A673 (cell line): ENCODE measurements at regions not wholly inside any gene's neighbourhood (a gene's known extent, or its start where the extent isn't known, plus 50 kb on each side); places are given as distances from the start of the nearest gene placed in this dataset.

Experiments
- EZH2 ChIP-seq: fragments of 200-600 bp; sonication (generic); IDR thresholded peaks from 2 replicates; pipeline ENCODE4 v1.6.1; 2017; ENCODE audit warnings: borderline replicate concordance, low read depth, mild to moderate bottlenecking, mixed read lengths, antibody characterized with exemption, low read length; ENCODE audit not compliant: poor library complexity, severe bottlenecking
- TF ChIP-seq, protein P1 (sequence below): fragments of 300-800, 200-600 bp; sonication (generic); conservative IDR thresholded peaks from 2 replicates; pipeline ENCODE4 v1.5.1; 2017; ENCODE audit warnings: low read depth, mild to moderate bottlenecking, antibody characterized with exemption, low read length, moderate library complexity, mixed read lengths

DNA sequence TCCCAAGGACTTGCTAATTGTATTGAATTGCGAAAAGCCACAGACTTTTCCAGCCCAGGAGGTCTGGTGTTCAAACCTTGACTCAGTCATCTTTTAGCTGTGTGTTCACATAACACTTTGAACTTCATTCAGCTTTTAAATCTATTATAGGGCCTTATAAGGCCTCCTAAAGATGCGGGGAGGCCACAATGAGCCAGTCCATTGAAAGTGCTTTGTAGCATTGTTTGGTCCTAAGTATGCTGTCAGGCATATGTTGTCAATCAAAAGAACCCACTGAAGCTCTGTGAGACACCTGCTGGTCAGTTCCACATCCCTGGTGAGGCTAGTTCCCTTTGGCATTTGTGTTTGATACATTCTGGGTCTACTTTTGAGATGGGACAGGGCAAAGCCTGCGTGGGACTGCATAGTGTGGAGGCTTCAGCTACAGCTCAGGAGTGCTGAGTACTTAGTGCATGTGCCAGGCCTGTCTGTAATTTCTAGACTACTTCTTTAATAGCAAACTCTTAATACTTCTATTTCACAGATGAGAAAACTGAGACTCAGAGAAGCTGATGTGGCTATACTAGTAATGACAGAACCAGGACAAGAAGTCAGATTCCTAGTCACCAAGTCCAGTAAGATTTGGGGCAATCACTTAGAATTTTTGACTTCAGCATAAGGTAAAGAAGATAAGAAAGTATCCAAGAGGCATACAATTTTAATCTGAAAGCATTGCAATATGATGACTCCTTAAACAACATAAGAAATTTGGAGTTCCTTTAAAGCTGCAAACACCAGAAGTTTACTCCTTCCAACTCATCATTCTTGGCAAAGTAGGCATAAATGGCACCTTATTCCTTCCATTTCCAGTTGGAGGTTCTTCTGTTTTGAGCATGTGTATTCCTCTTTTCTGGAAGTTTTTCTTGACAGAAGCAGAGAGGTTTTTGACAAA lies 213.0 kb downstream of the PDCD6IP start:
- TF ChIP-seq, protein P1, sequence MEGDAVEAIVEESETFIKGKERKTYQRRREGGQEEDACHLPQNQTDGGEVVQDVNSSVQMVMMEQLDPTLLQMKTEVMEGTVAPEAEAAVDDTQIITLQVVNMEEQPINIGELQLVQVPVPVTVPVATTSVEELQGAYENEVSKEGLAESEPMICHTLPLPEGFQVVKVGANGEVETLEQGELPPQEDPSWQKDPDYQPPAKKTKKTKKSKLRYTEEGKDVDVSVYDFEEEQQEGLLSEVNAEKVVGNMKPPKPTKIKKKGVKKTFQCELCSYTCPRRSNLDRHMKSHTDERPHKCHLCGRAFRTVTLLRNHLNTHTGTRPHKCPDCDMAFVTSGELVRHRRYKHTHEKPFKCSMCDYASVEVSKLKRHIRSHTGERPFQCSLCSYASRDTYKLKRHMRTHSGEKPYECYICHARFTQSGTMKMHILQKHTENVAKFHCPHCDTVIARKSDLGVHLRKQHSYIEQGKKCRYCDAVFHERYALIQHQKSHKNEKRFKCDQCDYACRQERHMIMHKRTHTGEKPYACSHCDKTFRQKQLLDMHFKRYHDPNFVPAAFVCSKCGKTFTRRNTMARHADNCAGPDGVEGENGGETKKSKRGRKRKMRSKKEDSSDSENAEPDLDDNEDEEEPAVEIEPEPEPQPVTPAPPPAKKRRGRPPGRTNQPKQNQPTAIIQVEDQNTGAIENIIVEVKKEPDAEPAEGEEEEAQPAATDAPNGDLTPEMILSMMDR: peak; percentile 38; the same call in 1 of the 2 replicates
- TF ChIP-seq EZH2: no peak
